MM.1S (cell line): ENCODE measurements at regions not wholly inside any gene's neighbourhood (a gene's known extent, or its start where the extent isn't known, plus 50 kb on each side); places are given as distances from the start of the nearest gene placed in this dataset.

Source experiments
- DNase-seq: peaks from one replicate; pipeline ENCODE4 v3.0.0-alpha.2; 2015
- H2AFZ ChIP-seq: fragments of 300-600 bp; sonication (generic); 2 replicates; pipeline ENCODE4 v1.6.0; 2016; ENCODE audit warnings: antibody characterized with exemption, low read length
- H3F3A ChIP-seq: fragments of 300-600 bp; sonication (generic); 2 replicates; pipeline ENCODE4 v1.6.1; 2016; ENCODE audit warnings: mild to moderate bottlenecking, antibody characterized with exemption, low read length, moderate library complexity, mixed read lengths; ENCODE audit not compliant: insufficient read depth
- H3K27ac ChIP-seq: fragments of 300-600 bp; sonication (generic); 2 replicates; pipeline ENCODE4 v1.5.1; 2016; ENCODE audit warnings: mild to moderate bottlenecking, low read length
- H3K27me3 ChIP-seq: fragments of 300-600 bp; sonication (generic); replicated peaks from 2 replicates; pipeline ENCODE4 v1.6.0; 2016; ENCODE audit warnings: low read length; ENCODE audit not compliant: insufficient read depth
- H3K36me3 ChIP-seq: fragments of 300-600 bp; sonication (generic); replicated peaks from 2 replicates; pipeline ENCODE4 v1.6.1; 2016; ENCODE audit warnings: mild to moderate bottlenecking, low read length, mixed read lengths; ENCODE audit not compliant: insufficient read depth
- H3K4me1 ChIP-seq: fragments of 300-600 bp; sonication (generic); 2 replicates; pipeline ENCODE4 v1.6.1; 2016; ENCODE audit warnings: low read length, mixed read lengths
- H3K4me2 ChIP-seq: fragments of 300-600 bp; sonication (generic); 2 replicates; pipeline ENCODE4 v1.6.0; 2016; ENCODE audit warnings: low read depth, low read length
- H3K4me3 ChIP-seq: fragments of 300-600 bp; sonication (generic); 2 replicates; pipeline ENCODE4 v1.5.1; 2016; ENCODE audit warnings: low read length, mixed read lengths
- H3K79me2 ChIP-seq: fragments of 300-600 bp; sonication (generic); 2 replicates; pipeline ENCODE4 v1.6.1; 2016; ENCODE audit warnings: mixed run types, low read length, mixed read lengths
- H3K9ac ChIP-seq: fragments of 300-600 bp; sonication (generic); 2 replicates; pipeline ENCODE4 v1.6.1; 2016; ENCODE audit warnings: low read length, mixed read lengths
- H3K9me2 ChIP-seq: fragments of 300-600 bp; sonication (generic); replicated peaks from 2 replicates; pipeline ENCODE4 v1.6.1; 2016; ENCODE audit warnings: mild to moderate bottlenecking, low read length, mixed read lengths; ENCODE audit not compliant: insufficient read depth
- H3K9me3 ChIP-seq: fragments of 300-600 bp; sonication (generic); replicated peaks from 2 replicates; pipeline ENCODE4 v1.6.1; 2016; ENCODE audit warnings: mild to moderate bottlenecking, low read length, mixed read lengths; ENCODE audit not compliant: insufficient read depth
- H4K20me1 ChIP-seq: fragments of 300-600 bp; sonication (generic); 2 replicates; pipeline ENCODE4 v1.6.1; 2016; ENCODE audit warnings: mild to moderate bottlenecking, low read length, moderate library complexity, mixed read lengths; ENCODE audit not compliant: insufficient read depth
- EZH2 ChIP-seq: fragments of 300-600 bp; sonication (generic); optimal IDR thresholded peaks from 2 replicates; pipeline ENCODE3; 2017; ENCODE audit warnings: low read depth, mild to moderate bottlenecking, antibody characterized with exemption, low read length, mixed read lengths
- EZH2phosphoT487 ChIP-seq: fragments of 300-600 bp; sonication (generic); IDR thresholded peaks from 2 replicates; pipeline ENCODE4 v1.6.1; 2018; ENCODE audit warnings: antibody characterized with exemption, low read length
- TF ChIP-seq, protein P1 (sequence below): fragments of 300-600 bp; sonication (generic); IDR thresholded peaks from 2 replicates; pipeline ENCODE4 v1.5.1; 2016; ENCODE audit warnings: antibody characterized with exemption, low read length, mixed read lengths

DNA sequence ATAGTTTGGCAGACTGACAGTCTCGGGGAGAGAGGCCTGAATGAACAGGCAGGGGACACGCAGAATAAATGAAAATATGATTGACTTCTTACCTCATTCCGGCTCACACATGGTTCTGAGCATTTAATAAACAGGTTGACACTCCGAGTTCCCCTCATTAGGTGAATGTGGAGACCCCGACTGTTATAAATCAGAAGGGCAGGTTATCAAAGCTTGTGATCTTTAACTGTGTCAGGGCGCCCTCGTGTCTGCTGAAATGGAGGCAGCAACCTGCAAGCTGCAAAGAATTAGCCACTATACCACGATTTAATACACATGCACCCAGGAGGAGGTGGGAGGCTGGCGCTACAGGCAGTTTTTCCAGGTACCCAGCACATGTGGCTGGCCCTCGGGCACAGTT lies 627.5 kb downstream of the MED13L start:
- TF ChIP-seq, protein P1, sequence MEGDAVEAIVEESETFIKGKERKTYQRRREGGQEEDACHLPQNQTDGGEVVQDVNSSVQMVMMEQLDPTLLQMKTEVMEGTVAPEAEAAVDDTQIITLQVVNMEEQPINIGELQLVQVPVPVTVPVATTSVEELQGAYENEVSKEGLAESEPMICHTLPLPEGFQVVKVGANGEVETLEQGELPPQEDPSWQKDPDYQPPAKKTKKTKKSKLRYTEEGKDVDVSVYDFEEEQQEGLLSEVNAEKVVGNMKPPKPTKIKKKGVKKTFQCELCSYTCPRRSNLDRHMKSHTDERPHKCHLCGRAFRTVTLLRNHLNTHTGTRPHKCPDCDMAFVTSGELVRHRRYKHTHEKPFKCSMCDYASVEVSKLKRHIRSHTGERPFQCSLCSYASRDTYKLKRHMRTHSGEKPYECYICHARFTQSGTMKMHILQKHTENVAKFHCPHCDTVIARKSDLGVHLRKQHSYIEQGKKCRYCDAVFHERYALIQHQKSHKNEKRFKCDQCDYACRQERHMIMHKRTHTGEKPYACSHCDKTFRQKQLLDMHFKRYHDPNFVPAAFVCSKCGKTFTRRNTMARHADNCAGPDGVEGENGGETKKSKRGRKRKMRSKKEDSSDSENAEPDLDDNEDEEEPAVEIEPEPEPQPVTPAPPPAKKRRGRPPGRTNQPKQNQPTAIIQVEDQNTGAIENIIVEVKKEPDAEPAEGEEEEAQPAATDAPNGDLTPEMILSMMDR, result no peak
- no peak for TF ChIP-seq EZH2
- TF ChIP-seq EZH2phosphoT487, result no peak
- no peaks in the 10 kb centered on the region for H3K27me3 ChIP-seq
- H3K79me2 ChIP-seq, result no peaks in the 10 kb centered on the region
- H3K9me3 ChIP-seq, result no peaks in the 10 kb centered on the region
- H3K9me2 ChIP-seq, result no peaks in the 10 kb centered on the region
- no peaks in the 10 kb centered on the region for H3F3A ChIP-seq
- no peaks in the 10 kb centered on the region for H3K36me3 ChIP-seq
- no peak overlapping the region for H2AFZ ChIP-seq
- H3K4me2 ChIP-seq, result no peak overlapping the region
- no peaks in the 10 kb centered on the region for H3K4me1 ChIP-seq
- no peak overlapping the region for H3K4me3 ChIP-seq
- H4K20me1 ChIP-seq, result no peaks in the 10 kb centered on the region
- H3K9ac ChIP-seq, result no peak overlapping the region
- no peak overlapping the region for H3K27ac ChIP-seq
- no peak for DNase-seq

DNA sequence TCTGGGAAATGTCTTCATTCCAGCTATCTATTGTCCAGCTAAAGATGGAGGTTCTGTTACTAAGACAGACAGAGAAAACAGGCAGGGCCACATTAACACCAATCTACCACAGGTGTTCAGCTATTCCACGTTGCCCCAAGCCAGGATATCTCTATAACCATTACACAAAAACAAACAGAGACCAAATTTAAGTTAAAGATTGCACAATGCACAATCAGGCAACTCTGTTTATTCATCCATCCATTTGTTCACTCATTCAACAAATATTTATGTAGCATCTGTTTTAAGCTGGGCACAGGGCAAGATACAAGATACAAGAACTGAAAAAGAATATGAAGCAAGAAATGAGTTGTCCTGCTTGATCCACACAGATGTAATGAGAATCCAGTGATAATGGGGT lies 629.0 kb downstream of the MED13L start:
- H3K4me3 ChIP-seq, result no peak overlapping the region
- H3K79me2 ChIP-seq, result no peaks in the 10 kb centered on the region
- H3K9ac ChIP-seq, result no peak overlapping the region
- H3K9me2 ChIP-seq, result no peaks in the 10 kb centered on the region
- H3K4me1 ChIP-seq, result no peaks in the 10 kb centered on the region
- TF ChIP-seq, protein P1, result no peak
- TF ChIP-seq EZH2phosphoT487, result no peak
- H3K36me3 ChIP-seq, result no peaks in the 10 kb centered on the region
- no peaks in the 10 kb centered on the region for H3F3A ChIP-seq
- H3K4me2 ChIP-seq, result no peak overlapping the region
- no peak overlapping the region for H2AFZ ChIP-seq
- DNase-seq, result no peak
- H3K9me3 ChIP-seq, result no peaks in the 10 kb centered on the region
- H3K27me3 ChIP-seq, result no peaks in the 10 kb centered on the region
- no peak overlapping the region for H3K27ac ChIP-seq
- H4K20me1 ChIP-seq, result no peaks in the 10 kb centered on the region

DNA sequence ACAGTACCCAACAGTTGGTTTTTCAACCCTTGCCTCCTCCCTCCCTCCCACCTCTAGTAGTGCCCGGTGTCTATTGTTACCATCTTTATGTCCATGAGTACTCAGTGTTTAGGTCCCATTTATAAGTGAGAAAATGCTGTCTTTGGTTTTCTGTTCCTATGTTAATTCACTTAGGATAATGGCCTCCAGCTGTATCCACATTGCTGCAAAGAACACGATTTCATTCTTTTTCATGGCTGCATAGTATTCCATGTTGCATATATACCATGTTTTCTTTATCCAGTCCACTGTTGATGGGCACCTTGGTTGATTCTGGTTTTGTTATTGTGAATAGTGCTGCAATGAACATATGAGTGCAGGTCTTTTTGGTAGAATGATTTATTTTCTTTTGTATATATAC lies 631.3 kb downstream of the MED13L start:
- Histone ChIP-seq H3K9ac (no peak overlapping the region), H3K36me3 (no peaks in the 10 kb centered on the region), H3K27ac (no peak overlapping the region), H3K4me3 (no peak overlapping the region), H3K27me3 (no peaks in the 10 kb centered on the region), H3K4me2 (no peak overlapping the region), H3K9me3 (no peaks in the 10 kb centered on the region), H3F3A (no peaks in the 10 kb centered on the region), H3K9me2 (no peaks in the 10 kb centered on the region), H4K20me1 (no peaks in the 10 kb centered on the region), H2AFZ (no peak overlapping the region), H3K79me2 (no peaks in the 10 kb centered on the region), H3K4me1 (no peaks in the 10 kb centered on the region)
- DNase-seq, result no peak
- TF ChIP-seq EZH2phosphoT487 (no peak), EZH2 (no peak)
- TF ChIP-seq, protein P1, result no peak

DNA sequence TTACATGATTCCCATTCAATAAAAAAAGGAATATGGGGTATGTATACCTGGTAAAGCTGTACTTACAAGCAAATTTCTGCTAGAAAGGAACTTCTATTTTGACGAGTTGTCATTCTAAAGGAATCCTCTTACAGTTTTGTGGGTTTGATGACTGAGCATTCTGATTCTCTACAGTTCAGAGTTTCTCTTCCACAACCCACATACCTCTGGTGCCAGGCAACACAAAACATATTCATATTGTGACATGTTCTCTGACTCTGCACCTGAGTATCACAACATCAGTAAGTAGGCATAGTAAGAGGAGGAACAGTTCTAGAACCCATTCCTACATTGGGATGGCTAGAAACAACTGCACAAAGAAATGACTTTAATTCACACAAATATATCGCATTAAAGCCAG lies 636.6 kb downstream of the MED13L start:
- Histone ChIP-seq H3F3A (no peaks in the 10 kb centered on the region), H3K4me1 (no peaks in the 10 kb centered on the region; the same call in 1 of the 2 replicates), H3K36me3 (no peaks in the 10 kb centered on the region), H4K20me1 (no peaks in the 10 kb centered on the region), H2AFZ (no peak overlapping the region), H3K27me3 (no peaks in the 10 kb centered on the region), H3K9me2 (no peaks in the 10 kb centered on the region), H3K4me2 (no peak overlapping the region), H3K9ac (no peak overlapping the region), H3K9me3 (no peaks in the 10 kb centered on the region), H3K27ac (no peak overlapping the region), H3K79me2 (no peaks in the 10 kb centered on the region), H3K4me3 (no peak overlapping the region)
- DNase-seq, result peak; percentile 68
- no peak for TF ChIP-seq EZH2
- TF ChIP-seq, protein P1, result no peak
- no peak for TF ChIP-seq EZH2phosphoT487
